Inferior parietal cortex (tissue), 1 donor: ENCODE measurements at regions not wholly inside any gene's neighbourhood (a gene's known extent, or its start where the extent isn't known, plus 50 kb on each side); places are given as distances from the start of the nearest gene placed in this dataset.
A peak's percentile ranks its signal among the peaks of the same experiment; 100 is the strongest.

Experiments
- DNase-seq: peaks from one replicate; pipeline ENCODE4 v3.0.0-alpha.2; 2016; ENCODE audit errors: extremely low spot score

DNA sequence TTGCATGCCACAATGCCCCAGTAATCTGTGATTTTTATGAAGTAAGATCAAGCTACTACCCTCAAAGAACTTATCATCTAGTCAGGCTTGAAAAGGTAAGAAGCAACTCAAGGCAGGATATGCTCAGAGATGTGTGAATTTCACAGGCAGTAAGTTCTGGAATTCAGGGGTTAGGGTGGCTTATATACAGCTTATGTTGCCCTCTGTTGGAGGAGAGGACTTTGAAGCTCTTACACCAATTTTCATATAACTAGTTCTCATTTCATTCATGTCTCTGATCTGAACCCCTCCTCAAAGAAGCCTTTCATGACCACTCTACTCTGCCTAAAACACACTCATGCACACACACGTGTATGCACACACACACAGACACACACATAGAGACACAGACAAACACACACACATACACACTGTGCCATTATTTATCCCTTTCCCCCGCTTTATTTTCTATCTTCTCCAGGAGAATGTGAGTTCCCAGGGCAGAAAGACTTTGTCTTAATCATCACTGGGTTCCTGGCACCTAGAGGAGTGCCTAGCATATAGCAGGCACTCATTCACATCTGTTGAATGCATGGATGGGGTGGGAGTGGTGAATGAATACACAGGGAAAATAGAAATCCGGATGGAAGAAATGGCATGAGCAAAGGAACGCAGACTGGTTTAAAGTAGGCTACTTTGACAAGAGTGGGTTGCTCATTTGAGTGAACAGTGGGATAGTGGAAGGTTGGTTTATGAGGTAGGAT lies 220.7 kb upstream of the ZBED5 start:
- no peak for DNase-seq

- DNase-seq = no peak
These were observed 220.0 kb upstream of the ZBED5 start for GRCh38 chr11:11077898-11078297.

GRCh38 chr11:11076879-11077278 lies 219.0 kb upstream of the ZBED5 start:
- DNase-seq = no peak

DNA sequence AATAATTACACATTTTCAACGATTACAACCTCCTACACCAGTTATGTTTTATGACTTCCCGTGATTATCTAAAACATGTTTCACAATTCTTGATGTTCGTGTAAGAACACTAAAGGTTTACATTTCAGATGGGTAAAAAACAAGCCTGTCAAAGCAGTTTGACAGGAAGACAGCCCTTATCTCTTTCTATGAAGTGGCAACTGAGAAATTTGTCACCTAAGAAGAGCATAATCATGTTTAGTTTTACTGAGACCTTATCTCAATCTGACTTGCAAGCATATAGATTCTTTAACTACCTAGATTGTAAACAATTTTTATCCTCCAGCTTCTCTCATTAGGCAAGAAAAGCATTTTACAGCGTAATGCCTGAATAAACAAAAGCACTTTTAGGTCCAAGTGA lies 218.4 kb upstream of the ZBED5 start:
- DNase-seq = no peak

- DNase-seq = no peak
These were observed 217.8 kb upstream of the ZBED5 start for GRCh38 chr11:11075515-11076171.

GRCh38 chr11:11074686-11075335 lies 217.0 kb upstream of the ZBED5 start:
- peak; percentile 25 for DNase-seq

DNA sequence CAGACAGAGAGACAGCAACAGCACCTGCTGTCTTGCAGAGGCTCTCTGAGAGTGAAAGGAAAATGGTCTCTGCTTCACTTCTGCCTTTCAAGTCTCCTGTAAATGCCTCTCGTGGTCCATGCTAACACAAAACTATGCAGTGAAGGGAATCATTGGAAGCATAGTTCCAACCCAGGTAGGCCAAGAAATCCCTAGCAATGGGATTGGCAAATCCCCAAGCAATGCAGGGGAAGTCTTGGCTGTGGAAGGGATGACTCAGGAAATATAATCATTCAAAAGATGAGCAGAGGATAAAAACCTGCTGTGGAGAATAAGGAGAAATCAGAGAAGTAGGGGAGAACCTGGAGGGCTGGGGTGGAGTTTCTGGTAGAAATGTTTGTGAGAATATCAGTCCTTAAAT lies 216.1 kb upstream of the ZBED5 start:
- DNase-seq = peak; percentile 25

- DNase-seq = no peak
These were observed 214.2 kb upstream of the ZBED5 start for GRCh38 chr11:11072067-11072466.

DNA sequence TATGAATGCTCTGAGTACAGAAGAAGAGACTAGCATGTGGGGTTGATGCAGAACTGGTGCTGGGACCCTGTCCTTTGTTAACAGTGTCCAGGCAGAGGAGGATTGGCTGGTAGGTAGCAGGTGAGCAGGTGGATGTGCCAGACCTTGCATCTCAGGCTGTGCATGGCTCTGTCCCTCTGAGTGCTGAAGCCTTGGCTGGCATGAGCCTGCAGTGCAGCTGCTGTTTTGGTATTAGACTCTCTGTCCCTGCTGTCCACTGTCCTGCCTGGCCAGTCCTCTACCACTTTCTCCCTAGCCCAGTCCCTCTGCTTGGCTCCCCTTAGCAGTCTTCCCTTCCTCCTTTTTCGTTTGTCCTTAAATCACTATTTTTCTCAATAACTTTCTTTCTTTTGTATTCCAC lies 213.6 kb upstream of the ZBED5 start:
- no peak for DNase-seq

GRCh38 chr11:11070976-11071375 lies 213.1 kb upstream of the ZBED5 start:
- DNase-seq = no peak

DNA sequence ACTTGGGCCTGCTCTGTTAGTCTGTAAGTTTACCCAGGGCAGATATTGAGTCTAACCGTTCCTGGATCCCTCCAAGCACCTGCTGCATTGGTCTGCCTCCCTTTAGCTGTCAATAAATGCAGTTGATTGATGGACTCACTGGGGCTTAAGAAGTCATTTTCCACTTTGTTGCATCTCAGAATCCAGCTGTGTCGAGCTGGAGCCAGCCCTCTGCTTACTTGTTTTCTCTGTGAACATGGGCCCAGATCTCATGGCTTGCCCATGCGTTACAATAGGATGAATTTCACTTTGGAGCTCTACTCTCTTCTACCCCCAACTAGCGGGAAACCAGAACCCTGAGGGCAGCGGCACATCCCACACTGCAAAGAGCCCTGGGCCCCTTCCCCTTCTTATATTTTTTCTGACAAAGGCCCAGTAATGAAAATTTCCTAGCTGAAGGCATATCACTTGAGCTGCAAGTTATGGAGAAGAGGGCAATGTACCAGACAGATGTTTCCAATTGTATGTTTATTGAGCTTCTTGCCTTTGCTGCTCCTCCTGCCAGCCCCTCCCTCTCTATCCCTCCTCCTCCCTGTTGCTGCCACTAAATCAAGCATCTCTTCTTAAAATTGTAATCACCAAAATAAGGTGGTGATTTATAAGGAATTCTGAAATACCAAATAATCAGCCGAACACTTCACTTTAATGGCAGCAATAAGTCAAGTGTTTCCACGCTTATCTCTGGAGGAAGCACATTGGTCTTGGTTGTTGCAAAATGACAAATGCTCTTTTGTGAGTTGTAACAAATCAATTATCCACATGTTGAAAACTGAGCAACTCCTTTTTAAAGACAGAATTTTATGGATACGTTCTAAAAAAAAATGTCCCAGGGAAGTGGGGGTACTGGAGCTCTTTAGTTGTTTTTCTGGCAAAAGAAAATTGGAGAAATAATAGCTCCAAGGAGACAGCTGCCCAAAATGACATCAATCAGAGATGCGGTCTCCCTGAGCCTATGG lies 212.3 kb upstream of the ZBED5 start:
- no peak for DNase-seq

DNA sequence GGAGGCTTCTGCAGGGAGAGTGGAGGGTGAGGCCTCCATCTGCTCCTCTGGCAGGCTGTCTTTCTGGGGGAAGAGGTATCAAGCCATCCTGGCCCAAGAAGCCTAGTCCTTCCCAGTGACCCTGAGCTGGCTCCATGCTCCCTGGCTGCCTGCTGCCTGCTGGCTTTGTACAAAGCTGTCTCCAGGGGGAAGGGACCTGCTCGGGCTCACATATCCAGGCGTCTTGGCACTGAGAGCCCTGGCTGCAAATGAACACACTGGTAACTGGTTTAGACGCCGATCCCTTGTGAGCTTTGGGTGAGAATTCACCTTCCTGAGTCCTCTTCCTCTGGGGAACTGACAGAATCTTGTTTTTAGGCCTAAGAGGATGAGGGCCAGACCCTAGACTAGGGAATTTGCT lies 210.3 kb upstream of the ZBED5 start:
- no peak for DNase-seq

DNA sequence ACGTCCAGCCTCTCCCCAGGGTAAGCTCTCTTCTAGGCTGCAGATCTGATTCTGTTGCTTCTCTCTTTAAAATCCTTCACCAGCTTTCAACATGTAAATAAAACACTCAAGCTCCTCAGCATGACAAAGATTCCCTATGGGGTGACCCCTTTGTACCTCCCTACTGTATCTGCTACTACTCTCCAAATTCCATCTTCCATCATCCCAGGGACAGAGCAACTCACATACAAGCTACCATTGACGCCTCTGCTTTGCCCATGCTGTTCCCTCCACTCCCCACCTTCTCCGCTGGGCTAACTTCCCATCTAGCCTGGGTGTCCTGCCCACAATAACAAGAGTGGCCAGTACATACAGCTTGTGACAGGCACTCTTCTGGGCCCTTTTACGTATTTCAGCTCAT lies 207.5 kb upstream of the ZBED5 start:
- no peak for DNase-seq

DNA sequence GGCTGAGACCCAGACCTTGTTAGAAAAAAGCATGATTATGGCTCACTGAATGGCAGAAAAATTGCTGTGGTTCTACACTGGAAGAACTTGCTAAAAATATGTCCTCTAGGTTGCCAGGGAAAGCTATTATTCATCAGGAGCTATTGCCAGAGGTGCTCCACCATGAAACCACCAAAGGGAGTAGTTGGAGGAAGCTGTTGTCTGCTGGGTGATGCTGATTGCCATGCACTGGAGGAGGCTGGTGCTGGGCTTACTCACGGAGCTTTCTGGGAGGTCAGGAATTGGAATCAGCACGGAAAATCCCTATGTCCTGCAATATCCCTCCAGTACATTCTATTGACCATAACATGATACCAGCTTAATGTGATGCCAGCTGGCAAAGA lies 199.6 kb upstream of the ZBED5 start:
- no peak for DNase-seq

DNA sequence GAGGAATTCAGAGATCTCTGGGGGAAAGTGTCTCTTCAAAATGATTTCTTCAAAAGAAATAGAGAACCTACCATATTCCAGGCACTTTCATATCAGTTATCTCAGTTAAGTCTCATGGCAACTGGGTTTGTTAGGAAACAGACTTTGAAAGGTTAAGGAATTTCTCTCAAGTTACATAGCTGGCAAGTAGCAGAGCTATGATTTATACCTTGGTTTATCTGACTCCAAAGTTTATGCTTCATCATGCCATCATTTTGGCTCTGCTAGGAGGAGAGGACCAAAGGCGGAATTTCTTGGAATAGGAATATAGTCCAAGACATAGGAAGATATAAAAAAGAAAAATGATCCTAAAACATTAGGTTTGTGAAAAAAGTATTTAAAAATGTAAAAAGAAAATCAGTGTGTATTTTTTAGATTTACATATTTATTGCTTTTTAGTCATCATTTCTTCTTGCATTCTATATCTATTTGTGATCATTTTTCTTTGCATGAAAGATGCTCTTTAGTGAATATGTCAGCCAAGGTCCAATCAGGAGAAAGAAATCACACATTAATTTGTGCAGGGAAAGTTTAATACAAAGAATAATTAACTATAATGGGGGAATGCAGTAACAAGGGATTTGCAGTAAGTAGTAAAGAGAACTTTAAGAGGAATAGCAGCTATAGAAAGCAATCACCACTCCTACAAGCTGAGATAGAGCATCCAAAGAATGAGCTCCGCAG lies 199.1 kb upstream of the ZBED5 start:
- no peak for DNase-seq

DNA sequence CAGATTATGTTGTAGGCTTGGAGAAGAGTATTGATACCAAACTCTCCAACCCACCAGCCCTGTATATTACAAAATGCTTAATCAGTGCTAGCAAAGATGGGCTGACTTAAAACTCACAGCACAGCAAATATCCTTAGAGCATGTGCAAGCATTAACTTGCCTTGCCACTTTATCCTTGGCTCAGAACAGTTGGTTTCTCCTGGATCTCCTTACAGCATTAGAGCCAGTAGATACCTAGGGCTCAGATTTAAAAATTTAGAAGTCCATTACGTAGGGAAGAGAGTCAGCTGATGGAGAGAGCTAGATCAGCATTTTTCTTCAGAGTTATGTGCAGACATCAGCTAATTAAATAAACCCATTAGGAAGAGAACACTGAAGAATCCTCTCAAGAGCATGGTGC lies 198.5 kb upstream of the ZBED5 start:
- no peak for DNase-seq

DNA sequence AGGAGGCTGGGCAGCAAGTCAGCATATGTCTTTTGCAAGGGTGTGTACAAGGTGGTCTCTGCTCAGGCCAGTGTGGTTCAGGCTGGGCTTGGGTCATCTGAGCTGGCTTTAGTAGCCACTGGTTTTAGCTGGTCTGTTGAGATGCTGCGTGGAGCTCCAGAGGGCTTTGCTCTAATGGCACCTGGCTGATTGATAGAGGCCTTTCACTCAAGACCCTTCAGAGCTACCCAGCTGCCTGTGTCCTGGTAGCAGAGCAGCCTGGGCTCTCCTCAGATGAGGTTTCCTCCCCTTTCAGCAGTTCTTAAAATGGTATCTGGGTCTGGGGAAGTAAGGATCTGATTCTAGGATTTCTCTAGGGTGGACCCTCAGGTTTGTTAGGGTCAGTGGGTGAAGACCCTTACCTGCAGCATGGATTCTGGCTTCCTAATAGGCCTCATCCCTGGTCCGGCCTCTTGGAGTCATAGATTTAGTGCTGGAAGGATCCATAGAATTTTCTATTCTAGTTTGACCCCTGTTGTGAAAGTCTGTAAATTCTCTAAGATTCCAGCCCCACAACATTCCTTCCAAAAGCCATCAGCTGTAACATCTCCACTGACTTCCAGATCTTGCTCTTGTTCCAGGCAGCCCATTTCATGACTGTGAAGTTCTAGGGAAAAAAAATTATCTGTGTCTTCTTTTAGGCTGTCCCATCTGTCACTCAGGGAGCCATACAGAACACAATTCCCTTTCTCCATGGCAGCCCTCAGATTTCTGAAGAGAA lies 190.2 kb upstream of the ZBED5 start:
- DNase-seq = no peak

DNA sequence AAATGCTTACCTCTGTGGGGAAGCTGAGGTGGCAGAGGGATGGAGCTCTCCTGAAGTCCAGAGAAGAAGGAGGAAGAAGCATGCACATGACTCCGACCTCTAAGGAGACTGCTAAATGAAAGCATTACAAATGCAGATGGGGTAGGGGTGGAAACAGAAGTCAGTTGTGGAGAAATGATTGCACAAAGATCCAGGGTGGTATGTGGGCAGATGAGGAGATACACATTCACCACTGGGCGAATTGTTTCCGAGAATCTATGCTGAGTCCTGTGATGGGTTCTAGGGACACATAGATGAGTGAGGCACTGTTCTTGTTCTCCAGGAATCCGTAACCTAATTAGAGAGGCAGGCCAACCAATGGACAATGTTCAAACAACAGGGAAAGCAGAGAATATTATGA lies 188.9 kb upstream of the ZBED5 start:
- no peak for DNase-seq

DNA sequence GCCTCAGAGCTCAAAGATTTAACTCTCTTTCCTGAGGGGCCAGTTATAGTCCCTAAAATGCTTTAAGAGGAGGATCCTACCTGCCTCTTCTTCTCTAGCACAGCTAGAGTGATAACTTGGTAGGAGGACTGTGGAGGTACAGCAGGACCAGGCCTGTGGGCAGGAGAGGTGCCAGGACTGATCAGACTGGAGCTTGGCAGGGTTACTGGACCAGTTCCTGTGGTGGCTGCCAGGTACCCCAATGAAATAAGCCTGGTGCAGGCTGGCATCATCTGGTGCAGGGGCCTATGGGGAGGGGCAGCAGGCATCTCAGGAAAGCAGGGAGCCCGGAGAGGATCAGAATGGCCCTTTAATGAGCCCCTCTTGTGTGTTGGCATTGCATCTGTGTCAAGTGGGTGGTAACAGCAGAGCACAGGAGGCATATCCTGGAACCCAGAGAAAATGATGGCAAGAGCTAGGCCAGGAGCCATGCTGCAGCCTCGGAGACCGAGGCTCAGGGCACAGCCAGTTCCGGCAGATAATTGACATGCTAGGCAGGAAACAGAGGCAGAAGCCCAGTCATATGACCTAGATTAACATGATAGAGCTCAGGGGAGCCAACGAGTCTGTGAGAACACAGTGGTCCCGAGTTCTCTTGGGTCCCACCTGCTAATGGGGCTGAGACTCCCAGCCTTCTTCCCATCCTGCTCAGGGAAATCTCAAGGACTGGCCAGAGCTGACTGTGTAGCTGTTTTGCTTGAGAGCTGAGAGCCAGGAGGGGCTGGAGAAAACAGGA lies 187.5 kb upstream of the ZBED5 start:
- DNase-seq = no peak
